SHP77 treated with DMSO at 0.1 percent for 48 hours (cell line): ENCODE measurements at regions not wholly inside any gene's neighbourhood (a gene's known extent, or its start where the extent isn't known, plus 50 kb on each side); places are given as distances from the start of the nearest gene placed in this dataset.

ENCODE experiments used
- DNase-seq: peaks from one replicate; lab custom pipeline; 2025; lab: John Stamatoyannopoulos, UW

DNA sequence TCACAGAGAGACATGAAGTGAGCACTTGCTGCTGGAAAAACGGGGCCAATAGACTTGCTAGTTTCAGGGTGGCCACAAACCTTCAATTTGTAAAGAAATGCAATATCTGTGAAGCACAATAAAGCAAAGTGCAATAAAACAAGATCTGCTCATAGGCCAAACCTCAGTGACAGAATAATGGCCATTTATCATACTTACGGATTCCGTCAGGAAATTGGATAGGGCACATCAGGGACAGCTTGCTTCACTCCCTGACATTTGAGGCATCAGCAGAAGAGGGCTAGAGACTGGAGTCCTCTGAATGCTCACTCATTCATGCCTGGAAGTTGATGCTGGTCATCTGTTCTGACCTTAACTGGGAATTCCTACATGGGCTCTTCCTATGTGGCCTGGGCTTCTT lies 165.5 kb upstream of the OPRM1 start:
- DNase-seq: no peak

DNA sequence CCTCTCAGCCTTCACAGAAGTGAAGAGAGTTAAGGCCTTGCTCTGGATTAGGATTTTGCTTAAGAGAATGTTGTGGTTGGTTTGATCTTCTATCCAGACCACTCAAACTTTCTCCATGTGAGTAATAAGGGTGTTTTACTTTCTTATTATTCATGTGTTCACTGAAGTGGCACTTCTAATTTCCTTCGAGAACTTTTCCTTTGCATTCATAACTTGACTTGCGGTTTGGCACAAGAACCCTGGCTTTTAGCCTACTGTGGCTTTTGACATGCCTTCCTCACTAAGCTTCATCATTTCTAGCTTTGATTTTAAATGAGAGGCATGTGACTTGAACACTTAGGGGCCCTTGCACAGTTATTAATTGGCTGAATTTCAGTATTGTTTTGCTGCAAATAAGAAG lies 166.1 kb upstream of the OPRM1 start:
- no peak for DNase-seq

DNA sequence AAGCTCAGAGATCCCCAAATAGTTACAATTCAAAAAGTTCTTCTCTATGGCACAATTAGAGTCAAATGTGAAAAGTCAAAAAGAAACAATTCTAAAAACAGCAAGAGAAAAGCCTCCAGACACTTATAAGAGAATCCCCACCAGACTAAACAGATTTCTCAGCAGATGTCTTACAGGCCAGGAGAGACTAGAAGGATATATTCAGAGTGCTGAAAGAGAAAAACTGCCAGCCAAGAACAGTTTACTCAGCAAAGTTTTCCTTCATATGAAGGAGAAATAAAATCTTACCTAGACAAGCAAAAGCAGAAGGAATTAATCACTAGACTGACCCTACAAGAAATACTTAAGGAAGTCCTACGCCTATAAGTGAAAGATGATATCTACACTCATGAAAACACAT lies 176.1 kb upstream of the OPRM1 start:
- DNase-seq: no peak

DNA sequence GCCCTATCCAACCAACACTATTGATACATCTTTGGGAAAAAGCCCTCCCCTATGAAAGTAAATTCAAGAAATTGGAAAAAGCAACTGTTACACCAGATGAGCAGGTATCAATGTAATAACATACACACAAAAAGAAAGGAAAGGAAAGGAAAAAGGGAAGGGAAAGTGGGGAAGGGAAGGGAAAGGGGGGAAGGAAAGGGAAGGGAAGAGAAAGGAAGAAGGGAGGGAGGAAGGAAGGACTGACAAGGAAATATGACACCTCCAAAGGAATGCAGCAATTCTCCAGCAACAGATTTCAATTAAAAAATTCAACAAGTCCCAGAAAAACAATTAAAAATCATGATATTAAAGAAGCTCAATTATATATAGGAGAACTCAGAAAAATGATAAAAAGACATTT lies 176.9 kb upstream of the OPRM1 start:
- DNase-seq: no peak

DNA sequence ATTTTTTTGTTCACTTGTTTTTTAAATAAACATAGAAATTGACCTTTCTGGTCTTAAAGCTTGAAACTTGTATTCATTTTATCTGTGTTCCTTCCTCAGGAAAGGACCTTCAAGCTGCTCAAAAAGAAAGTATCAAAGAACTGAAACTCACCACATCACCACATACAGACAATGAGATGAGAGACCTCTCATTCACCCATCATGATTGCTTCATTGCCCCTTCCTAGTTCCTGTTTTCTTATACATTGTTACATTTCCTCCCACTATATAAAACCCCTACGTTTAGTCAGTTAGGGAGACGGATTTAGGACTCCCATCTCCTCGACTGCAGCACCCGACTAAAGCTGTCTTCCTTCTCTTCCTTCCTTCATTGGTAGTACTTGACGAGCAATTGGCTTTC lies 180.5 kb upstream of the OPRM1 start:
- no peak for DNase-seq

DNA sequence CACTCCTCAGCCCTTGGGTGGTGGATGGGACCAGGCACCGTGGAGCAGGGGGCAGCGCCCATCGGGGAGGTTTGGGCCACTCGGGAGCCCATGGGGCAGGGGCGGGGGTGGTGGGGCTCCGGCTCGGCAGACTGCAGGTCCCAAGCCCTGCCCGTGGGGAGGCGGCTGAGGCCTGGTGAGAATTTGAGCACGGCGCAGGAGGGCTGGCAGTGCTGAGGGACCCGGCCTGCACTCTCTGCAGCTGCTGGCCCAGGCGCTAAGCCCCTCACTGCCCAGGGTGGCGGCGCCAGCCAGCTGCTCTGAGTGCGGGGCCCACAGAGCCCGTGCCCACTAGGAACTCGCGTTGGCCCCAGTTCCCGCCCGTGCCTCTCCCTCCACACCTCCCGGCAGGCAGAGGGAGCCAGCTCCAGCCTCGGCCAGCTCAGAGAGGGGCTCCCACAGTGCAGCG lies 182.1 kb upstream of the OPRM1 start:
- no peak for DNase-seq

DNA sequence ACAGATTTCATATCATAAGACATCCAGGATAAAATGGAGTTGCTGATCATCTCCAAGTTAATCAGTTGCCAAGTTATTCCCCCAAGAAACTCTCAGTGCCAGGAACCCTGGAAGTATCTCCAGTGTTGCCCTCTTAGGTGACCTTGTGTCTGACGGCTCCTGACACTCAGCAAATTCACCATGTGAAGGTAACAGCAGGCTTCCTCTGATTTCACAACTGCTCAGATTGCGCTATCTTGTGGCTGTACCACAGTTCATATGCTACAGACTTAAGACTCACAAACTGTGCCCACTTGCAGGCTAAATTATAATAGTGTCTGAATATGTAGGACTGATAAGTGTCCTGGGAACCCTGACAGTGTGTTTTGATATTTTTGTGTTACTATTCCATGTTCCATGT lies 186.6 kb upstream of the OPRM1 start:
- DNase-seq: no peak

DNA sequence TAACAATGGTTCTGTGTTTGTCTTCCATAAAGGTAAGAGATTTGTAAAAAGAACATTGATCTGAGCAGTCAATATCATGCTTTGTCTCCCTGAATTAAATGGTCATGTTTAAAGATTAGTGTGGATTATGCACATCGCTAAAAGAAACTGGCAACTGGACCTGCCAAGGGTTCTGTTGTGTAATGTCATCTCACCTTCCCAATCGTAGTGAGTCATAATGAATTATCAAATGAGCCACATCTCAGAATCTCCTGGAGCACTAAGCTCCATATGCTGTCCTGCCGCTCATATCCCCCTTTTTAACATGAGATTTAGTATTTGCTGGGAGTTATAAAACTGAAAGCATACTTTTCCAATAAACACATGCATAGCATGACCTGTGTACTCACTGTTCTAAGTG lies 187.0 kb upstream of the OPRM1 start:
- DNase-seq: no peak

DNA sequence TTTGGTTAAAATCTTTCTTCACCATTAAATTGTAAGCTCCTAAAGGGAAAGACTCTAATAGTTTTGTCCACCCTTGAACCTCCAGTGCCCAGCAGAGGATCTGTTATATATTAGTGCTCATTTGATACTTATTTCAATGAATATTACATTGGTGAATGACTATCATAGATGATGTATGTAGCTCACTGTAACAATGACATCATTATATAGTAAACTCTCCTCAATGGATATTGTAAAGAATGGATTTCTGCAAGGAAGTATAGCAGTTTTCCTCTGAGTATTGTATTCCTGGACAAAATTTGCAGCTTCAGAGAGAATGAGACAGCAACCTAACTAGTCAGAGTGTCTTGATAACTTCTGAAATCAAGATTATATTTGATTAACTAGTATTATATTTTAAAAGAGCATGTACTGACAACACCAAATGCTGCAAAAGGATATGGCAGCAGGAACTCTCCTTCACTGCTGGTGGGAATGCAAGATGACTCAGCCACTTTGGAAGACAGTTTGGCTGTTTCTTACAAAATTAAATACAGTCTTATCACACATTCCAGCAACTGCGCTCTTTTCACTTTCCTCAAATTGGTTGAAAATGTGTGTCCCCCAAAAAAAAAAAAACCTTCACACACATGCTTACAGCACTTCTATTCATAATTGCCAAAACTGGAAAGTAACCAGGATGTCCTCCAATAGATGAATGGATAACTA lies 189.8 kb upstream of the OPRM1 start:
- DNase-seq: no peak

DNA sequence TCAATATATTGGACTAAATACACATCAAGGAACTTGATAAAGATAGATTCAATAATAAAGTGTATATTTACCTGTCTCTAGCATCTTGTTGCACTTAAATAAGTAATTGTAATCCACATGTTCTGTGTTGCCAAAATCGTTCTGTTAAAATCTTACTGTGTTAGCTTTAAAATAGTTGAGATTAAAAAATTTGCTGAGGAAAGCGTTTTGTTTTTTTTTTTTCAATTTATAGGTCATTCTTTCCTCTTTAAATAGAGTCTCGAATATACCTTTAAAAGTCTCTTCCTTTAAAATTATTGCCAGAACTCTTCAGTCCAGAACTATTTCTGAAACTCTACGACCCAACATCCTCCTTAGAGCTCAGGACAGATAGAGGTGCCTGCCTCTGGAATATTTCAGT lies 195.6 kb upstream of the OPRM1 start:
- DNase-seq: no peak

DNA sequence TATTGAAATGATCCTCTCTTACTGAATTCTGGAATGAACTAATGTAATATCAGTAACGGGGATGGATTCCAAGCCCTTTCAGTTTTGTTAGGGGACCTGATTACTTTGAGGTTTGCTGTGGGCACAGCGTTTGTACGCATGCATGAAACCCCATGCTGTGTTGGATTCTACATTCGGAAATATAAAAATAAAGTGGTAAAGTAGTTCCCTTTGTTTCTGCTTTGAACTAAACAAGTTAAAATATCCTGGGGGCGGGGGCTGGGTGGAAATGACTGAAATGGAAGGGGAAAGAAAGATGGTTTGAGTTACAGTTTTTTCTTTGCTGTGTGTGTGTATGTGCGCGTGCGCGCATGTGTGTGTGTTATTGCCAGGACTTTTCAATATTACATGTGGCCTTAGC lies 196.5 kb upstream of the OPRM1 start:
- no peak for DNase-seq

DNA sequence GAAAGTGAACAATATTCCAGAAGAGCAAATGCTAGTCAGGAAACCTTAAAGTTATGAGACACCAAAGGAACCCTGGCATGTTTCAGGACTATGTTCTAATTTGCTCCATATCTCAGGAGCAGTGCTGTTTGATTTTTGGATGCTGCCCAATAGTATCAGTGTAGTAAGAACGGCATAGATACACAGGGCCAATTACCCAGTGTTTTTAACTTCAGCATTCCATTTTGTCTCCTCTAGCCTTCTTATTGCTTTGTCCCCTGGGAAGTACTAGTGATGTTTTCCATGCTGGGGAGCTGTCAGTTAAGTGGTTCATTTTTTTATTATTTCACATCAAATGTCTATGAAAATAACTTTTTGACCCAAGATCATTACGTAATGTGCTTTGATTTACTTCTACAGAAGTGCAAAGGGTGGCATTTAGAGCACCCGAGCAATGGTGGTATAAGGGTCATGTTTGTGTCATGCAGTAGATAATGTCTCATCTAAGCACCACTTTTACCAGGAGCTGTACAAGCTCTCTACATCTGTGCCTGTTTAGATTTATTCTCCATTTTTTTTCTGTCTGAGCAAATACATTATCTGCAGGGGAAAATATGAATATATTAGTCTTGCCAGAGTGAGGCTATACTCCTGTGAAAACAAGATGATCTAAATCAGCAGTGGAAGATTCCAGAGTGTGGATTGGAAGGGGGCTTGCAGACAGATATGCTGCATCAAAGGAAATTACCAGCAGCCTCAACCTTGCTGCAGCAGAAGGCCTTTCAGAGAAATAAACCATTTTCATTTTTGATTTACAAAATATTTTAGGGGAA lies 198.8 kb upstream of the OPRM1 start:
- no peak for DNase-seq

DNA sequence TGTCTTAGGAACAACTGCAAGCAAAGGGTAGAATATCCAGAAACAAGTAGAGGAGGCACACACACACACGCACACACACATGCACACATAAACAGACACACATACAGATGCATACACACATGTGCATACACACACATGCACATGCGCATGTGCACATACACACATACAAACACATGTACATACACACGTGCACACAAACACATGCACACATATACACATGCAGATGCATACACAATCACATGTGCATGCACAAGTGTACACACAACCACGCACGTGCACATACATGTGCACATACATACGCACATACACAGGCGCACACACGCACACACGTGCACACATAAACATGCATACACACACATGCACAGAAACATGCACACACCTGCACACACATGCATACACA lies 206.5 kb upstream of the OPRM1 start:
- DNase-seq: no peak

DNA sequence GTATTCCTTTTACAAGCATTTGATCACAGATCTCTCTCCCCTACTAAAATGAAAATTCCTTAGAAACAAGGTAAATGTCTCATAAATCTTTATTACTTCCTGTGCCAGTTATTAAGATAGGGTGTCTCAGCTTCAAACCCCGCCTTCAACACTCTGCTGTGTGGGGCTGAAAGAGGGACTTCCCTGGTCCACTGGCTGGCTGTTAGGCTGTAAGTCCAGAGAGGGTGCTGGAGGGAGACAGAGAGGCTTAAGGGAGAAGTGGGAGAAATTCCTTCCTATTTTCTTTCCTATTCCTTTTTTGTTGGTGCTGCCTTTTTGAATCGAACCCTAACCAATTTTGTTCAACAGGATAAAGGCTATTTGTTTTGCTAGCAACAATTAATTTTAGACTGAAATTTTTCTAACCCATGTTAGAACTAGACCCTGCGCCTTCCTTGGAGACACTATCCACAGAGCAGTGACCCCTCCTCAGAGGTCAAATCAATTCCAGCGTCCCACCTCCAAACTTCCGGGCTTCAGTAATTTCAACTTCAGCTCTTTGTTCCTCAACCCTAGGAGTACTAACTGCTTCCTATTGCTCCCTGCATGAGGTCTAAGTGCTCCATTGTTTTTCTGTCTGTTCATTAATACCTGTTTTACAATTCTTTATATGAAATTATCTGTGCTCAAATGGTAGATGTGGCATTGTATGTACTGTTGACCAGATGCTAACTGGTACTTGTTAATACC lies 207.5 kb upstream of the OPRM1 start:
- no peak for DNase-seq

DNA sequence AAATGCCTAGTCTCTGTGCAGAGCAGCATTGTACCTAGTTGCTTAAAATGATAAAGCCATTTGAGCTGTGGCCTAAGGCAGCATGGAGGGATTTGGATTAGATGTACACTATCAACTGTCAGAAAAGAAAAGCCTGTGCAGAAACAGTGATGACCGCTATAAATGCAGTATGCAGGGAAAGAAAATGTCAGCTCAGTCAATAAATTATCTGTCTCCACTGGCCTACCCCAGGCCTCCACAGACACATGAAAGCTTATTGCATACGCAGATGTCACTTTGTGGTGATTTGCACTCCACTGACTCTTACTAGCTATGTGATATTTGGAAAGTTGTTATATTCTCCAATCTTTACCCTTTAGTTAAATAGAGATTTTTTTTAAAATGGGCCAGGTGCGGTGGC lies 221.9 kb upstream of the OPRM1 start:
- DNase-seq: no peak

DNA sequence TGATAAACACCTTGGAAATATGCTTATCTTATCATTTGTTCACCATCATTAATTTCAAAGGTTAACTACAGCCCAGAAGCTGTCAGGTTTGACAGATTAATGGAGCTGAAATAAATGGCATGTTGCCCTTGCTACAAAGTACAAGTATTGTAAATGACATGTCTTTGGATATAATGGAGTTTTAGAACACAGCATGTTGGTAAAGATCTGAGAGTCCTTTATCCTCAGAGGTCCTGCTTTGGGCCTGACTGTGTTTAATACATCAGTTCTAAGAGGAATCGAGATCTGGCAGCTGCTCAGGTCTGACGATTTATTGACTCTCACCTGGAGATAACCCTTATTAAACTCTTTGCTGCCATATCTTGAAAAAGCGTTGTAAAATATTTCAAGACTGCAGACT lies 222.7 kb upstream of the OPRM1 start:
- no peak for DNase-seq

DNA sequence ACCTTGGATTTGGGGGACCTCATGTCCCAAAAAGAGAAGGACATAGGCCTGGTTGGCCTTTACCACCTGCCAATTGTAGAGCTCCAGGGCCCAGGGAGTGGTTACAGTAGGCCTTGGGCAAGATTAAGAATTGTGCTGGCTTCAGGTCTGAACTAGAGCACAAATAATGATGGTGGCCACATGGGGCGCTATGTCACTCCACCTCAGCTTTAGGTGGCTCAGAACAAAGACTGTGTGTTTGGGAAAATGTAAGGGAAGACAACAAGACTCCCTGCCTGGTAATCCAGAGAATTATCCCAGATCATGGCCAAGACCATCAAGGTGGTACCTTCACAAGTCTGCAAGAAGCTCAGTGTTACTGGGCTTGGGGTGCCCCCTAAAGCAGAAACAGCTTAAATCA lies 224.9 kb upstream of the OPRM1 start:
- no peak for DNase-seq

DNA sequence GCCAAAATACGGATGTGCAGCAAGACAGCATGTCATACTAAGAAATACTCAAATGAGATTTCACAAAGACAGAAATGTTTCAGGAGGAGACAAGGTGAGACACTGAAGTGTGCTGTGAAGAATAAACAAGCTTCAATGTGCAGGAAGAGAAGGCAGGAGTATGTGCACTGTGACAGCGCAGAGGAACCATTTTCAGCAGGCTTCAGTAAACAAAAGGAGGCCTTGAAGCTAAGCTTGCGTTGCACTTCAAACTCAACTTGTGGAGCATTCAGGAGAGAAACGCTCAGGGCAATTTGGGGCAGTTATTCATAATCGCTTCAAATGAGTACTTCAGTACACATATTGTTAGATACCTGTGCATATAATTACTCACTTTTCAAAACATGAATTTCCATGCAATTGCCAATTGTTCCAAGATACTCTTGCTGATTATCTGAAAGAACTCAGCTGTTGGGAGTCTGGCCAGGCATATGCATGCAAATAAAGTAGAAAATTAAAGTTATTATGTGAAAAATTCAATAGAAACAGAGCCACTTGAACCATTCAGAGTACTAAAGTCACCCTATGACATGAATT lies 234.2 kb upstream of the OPRM1 start:
- DNase-seq: no peak

DNA sequence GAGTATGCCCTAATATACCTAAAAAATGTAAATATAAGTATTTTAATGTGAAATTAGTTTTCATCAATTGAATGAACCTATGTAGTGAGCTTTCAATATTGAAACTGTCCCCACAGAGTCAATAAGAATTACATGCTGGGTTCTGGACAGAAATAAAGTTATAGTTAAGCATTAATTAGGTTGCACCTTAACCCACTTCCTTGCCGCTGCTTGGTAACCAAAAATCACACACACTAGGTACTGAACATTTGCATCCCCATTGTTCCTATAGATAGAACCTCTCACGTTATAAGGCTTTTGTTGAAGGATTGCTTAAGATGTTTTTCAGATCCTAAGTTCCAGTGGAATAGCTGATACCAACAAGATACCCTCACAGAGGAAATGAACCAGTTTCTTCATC lies 237.1 kb upstream of the OPRM1 start:
- no peak for DNase-seq

DNA sequence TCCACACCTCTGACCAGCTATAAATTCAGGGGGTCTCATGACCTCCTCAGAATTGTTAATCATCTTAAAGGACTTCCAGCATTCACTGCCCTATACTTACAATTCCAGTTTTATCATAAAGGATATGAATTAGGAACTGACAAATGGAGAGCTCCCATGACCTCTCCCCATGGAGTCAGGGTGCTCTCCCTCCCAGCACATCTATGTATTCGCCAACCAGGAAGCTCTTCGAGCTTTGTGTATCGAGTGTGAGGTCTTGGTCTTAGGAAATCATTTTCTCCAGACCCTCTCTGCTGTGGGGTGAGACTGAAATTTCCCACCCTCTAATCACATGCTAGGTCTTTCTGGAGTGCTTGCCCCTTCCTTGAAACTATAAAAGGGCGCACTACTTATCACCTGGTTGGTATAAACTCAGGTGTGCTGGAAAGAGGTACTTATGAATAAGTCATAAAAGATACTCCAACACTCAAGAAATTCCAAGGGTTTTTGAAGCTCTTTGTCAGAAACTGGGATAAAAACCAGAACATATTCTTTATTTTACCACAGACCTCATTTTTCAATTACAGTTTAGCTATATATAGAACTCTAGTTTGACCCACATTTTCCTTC lies 238.4 kb upstream of the OPRM1 start:
- DNase-seq: no peak

DNA sequence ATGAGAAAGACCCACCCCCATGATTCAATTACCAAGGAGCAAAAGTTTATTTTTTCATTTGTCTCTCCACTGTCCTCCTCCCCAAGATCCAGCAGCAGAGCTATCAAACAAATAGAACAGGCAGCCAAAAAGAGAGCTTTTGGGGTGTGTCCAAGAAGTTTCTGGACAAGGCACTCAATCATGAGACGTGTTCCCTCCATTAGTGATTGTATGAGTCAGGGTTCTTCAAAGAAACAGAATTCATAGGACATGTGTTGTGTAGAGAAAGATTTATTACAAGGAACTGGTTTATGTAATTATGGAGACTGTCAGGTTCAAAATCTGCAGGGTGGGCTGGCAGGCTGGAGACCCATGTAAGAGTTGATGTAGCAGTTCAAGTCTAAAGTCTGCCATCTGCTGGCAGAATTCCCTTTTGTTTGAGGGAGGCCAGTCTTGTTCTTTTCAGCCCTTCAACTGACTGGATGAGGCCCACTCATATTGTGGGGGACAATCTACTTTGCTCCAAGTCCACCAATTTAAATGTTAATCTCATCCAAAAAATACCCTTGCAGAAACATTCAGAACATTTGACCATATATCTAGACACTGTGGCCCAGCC lies 248.1 kb upstream of the OPRM1 start:
- DNase-seq: no peak

DNA sequence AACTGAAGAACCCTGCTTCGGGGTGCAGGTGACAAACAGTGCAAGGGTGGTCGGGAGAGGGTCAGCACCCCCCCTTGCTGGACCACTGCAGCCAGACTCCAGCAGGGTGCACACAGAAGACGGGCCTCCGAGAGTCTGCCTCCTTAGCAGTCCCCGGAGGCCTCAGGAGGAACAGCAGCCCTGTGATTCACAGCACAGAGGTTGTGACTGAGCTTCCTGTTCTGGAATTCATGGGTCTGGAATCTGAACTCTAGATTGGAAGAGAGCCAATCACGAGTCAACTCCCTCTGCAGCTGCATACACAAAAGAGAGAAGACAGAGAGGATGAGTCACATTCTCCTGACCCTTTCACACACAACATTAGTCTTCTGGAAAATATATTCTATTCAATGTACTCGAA lies 249.0 kb upstream of the OPRM1 start:
- DNase-seq: no peak
